Endothelial cell of umbilical vein (primary cell): ENCODE measurements at regions not wholly inside any gene's neighbourhood (a gene's known extent, or its start where the extent isn't known, plus 50 kb on each side); places are given as distances from the start of the nearest gene placed in this dataset.

Experiments used
- BruUV-seq: library from RNA; stranded (reverse); fragments of 400-500 nt; replicated peaks from 2 replicates; lab custom pipeline; 2021; lab: Mats Ljungman, UMichigan
- CTCF ChIA-PET: fragments of 300-600, 350-600 bp; sonication (Branson Sonifier 250); formaldehyde crosslinking; loops from one replicate; lab custom pipeline; 2021; ENCODE audit warnings: antibody characterized with exemption, inconsistent platforms; lab: Charles Lee
- POLR2A ChIA-PET: fragments of 300-600, 350-600 bp; sonication (Branson Sonifier 250); formaldehyde crosslinking; loops from one replicate; lab custom pipeline; 2021; ENCODE audit warnings: antibody characterized with exemption, inconsistent platforms; lab: Charles Lee
- DNase-seq: peaks from one replicate; pipeline ENCODE4 v3.0.0-alpha.2; 2011; ENCODE audit warnings: low read depth, low spot score
- FAIRE-seq: peaks from 2 replicates; lab custom pipeline; 2011; peaks lifted over from hg19 to GRCh38; lab: Jason Lieb, UNC
- H2AFZ ChIP-seq: 2 replicates; pipeline ENCODE4 v1.6.0; 2012; ENCODE audit warnings: low read depth, low read length, control low read depth, inconsistent platforms
- H3K27ac ChIP-seq: 2 replicates; pipeline ENCODE4 v1.5.1; 2011; ENCODE audit warnings: low read depth, mild to moderate bottlenecking, control low read depth, low read length, moderate library complexity; ENCODE audit not compliant: insufficient read depth
- H3K27me3 ChIP-seq, 2 experiments: 2 replicates each; pipeline versions ENCODE4 v1.6.0 to v1.6.1; 2011; ENCODE audit warnings: low read length in 2 of 2, mixed read lengths in 1 of 2; ENCODE audit not compliant: control insufficient read depth in 2 of 2, insufficient read depth in 2 of 2
- H3K36me3 ChIP-seq, 2 experiments: 2 replicates in 1 of 2; 3 replicates in 1 of 2; pipeline ENCODE4 v1.5.1; 2011; ENCODE audit warnings: low read length in 2 of 2, mild to moderate bottlenecking in 1 of 2, moderate library complexity in 1 of 2; ENCODE audit not compliant: control insufficient read depth in 2 of 2, insufficient read depth in 2 of 2; ENCODE audit errors: extremely low read depth in 1 of 2
- H3K4me1 ChIP-seq: 3 replicates; pipeline ENCODE4 v1.5.1; 2011; ENCODE audit warnings: mild to moderate bottlenecking, low read length; ENCODE audit not compliant: control insufficient read depth, insufficient read depth; ENCODE audit errors: extremely low read depth
- H3K4me2 ChIP-seq: 2 replicates; pipeline ENCODE4 v1.6.1; 2011; ENCODE audit warnings: low read length, control low read depth, mixed read lengths; ENCODE audit not compliant: insufficient read depth
- H3K4me3 ChIP-seq, 3 experiments: fragments of 200-600 bp in 1 of 3; sonication (generic), shearing (Covaris generic) in 1 of 3; replicated peaks in 1 of 3; 2 replicates each; pipeline ENCODE4 v1.5.1; 2011 to 2016; ENCODE audit warnings: control low read depth in 3 of 3, low read length in 3 of 3, mild to moderate bottlenecking in 2 of 3, inconsistent platforms in 1 of 3, low read depth in 1 of 3, moderate library complexity in 1 of 3; ENCODE audit not compliant: insufficient read depth in 1 of 3
- H3K79me2 ChIP-seq: 2 replicates; pipeline ENCODE4 v1.6.0; 2012; ENCODE audit warnings: low read length, inconsistent platforms; ENCODE audit not compliant: control insufficient read depth, insufficient read depth
- H3K9ac ChIP-seq: replicated peaks from 2 replicates; pipeline ENCODE3; 2011; ENCODE audit warnings: low read length, control low read depth; ENCODE audit not compliant: insufficient read depth; ENCODE audit errors: extremely low read depth
- H3K9me1 ChIP-seq: replicated peaks from 3 replicates; pipeline ENCODE4 v1.6.0; 2011; ENCODE audit warnings: mild to moderate bottlenecking, low read length; ENCODE audit not compliant: control insufficient read depth, insufficient read depth; ENCODE audit errors: extremely low read depth
- H3K9me3 ChIP-seq: replicated peaks from 2 replicates; pipeline ENCODE4 v1.5.1; 2012; ENCODE audit warnings: low read length, inconsistent platforms; ENCODE audit not compliant: control insufficient read depth, insufficient read depth
- H4K20me1 ChIP-seq: replicated peaks from 2 replicates; pipeline ENCODE3; 2011; ENCODE audit warnings: mild to moderate bottlenecking, low read length; ENCODE audit not compliant: control insufficient read depth, insufficient read depth; ENCODE audit errors: extremely low read depth
- CTCF ChIP-seq, 2 donors: IDR thresholded peaks; 1 replicate in 1 of 2; 2 replicates in 1 of 2; pipeline ENCODE4 v1.5.1; 2011; ENCODE audit warnings: low read length in 2 of 2, mild to moderate bottlenecking in 2 of 2, moderate library complexity in 2 of 2, control low read depth in 1 of 2, inconsistent platforms in 1 of 2, low read depth in 1 of 2; ENCODE audit not compliant: insufficient read depth in 1 of 2; ENCODE audit errors: extremely low read depth in 1 of 2
- EZH2 ChIP-seq: IDR thresholded peaks from 2 replicates; pipeline ENCODE4 v1.6.1; 2012; ENCODE audit warnings: borderline replicate concordance, low read depth, mild to moderate bottlenecking, moderate library complexity, low read length, inconsistent platforms; ENCODE audit not compliant: severe bottlenecking
- FOS ChIP-seq: IDR thresholded peaks from 2 replicates; pipeline ENCODE4 v1.6.1; 2011; ENCODE audit warnings: mild to moderate bottlenecking, low read length, moderate library complexity, borderline replicate concordance; ENCODE audit not compliant: insufficient read depth
- GATA2 ChIP-seq: IDR thresholded peaks from 2 replicates; pipeline ENCODE4 v1.7.0; 2011; ENCODE audit warnings: low read depth, mild to moderate bottlenecking, moderate library complexity, mixed read lengths, low read length; ENCODE audit not compliant: insufficient read length, insufficient read depth
- JUN ChIP-seq: IDR thresholded peaks from 2 replicates; pipeline ENCODE4 v1.6.1; 2011; ENCODE audit warnings: borderline replicate concordance, low read depth; ENCODE audit not compliant: insufficient read length, insufficient read depth
- MAX ChIP-seq: IDR thresholded peaks from 2 replicates; pipeline ENCODE4 v1.6.1; 2011; ENCODE audit not compliant: insufficient read depth, insufficient read length
- MYC ChIP-seq: IDR thresholded peaks from one replicate; pipeline ENCODE4 v1.6.1; 2011; ENCODE audit warnings: mild to moderate bottlenecking, low read depth, low read length
- POLR2A ChIP-seq: IDR thresholded peaks from 2 replicates; pipeline ENCODE4 v1.6.1; 2012; ENCODE audit warnings: low read depth, mild to moderate bottlenecking, control low read depth, low read length
- POLR2AphosphoS5 ChIP-seq: IDR thresholded peaks from 2 replicates; pipeline ENCODE4 v1.6.1; 2012; ENCODE audit warnings: low read depth, mild to moderate bottlenecking, control low read depth, low read length, moderate library complexity; ENCODE audit not compliant: insufficient read depth
- dilution Hi-C: fragments of 300-500 bp; cut with MboI; formaldehyde crosslinking; loops from one replicate; pipeline ENCODE4 v1.15.0; 2019; ENCODE audit warnings: low sequenced_read_pairs; ENCODE audit not compliant: extremely low pct_ligation_motif_present
- intact Hi-C: fragments of 100-400 bp; cut with micrococcal nuclease; formaldehyde crosslinking; loops from one replicate; pipeline ENCODE4 v1.10.0; 2022

- DNase-seq (peak; percentile 29), FAIRE-seq (no peak)
- Histone ChIP-seq H3K4me2 (no peak overlapping the region), H3K4me1 (no peaks in the 10 kb centered on the region), H3K79me2 (no peaks in the 10 kb centered on the region), H3K36me3 (no peaks in the 10 kb centered on the region), H3K27ac (no peak overlapping the region), H2AFZ (no peak overlapping the region), H3K4me3 (no peak overlapping the region), H3K9me3 (no peaks in the 10 kb centered on the region), H3K9ac (no peak overlapping the region), H3K9me1 (no peaks in the 10 kb centered on the region), H3K27me3 (peaks cover 32 to 33% of the 10 kb centered on the region in 2 experiments), H4K20me1 (no peaks in the 10 kb centered on the region)
- dilution Hi-C loops (no loop called here), intact Hi-C loops (no loop called here)
- ChIA-PET POLR2A (no interaction called here), CTCF (no interaction called here)
- no TSS peak for BruUV-seq
- TF ChIP-seq EZH2 (no peak), MYC (no peak), FOS (no peak), GATA2 (no peak), POLR2AphosphoS5 (no peak), CTCF (IDR thresholded peaks at IDR 0.05; ENCODE audit: extremely low read depth in 1 of 2, insufficient read depth in 1 of 2, low read depth in 1 of 2, low read length in 2 of 2) (no peak), POLR2A (no peak), JUN (no peak), MAX (no peak)
Observed at GRCh38 chr14:22400655-22401259, 188.3 kb downstream of the DAD1 start.
